Lower lobe of right lung (tissue), 2 donors: ENCODE measurements at regions not wholly inside any gene's neighbourhood (a gene's known extent, or its start where the extent isn't known, plus 50 kb on each side); places are given as distances from the start of the nearest gene placed in this dataset.

ENCODE experiments used
- ATAC-seq, 2 donors: fragments of 200-7000 bp; cut with Tn5 transposase; one replicate each; pipeline ENCODE4 v1.9.1; 2020 to 2022; ENCODE audit warnings: mild to moderate bottlenecking in 2 of 2, moderate library complexity in 2 of 2
- DNase-seq: peaks from one replicate; pipeline ENCODE4 v3.0.0-alpha.2; 2020
- H3K27ac ChIP-seq: fragments of 200-600 bp; one replicate; pipeline ENCODE4 v1.8.0; 2022
- H3K27me3 ChIP-seq: fragments of 200-600 bp; one replicate; pipeline ENCODE4 v1.8.0; 2022; ENCODE audit warnings: low read depth
- H3K36me3 ChIP-seq: fragments of 200-600 bp; one replicate; pipeline ENCODE4 v1.8.0; 2022; ENCODE audit warnings: mild to moderate bottlenecking
- H3K4me1 ChIP-seq: fragments of 200-600 bp; one replicate; pipeline ENCODE4 v1.8.0; 2022
- H3K4me3 ChIP-seq: fragments of 200-600 bp; one replicate; pipeline ENCODE4 v1.8.0; 2022; ENCODE audit warnings: mild to moderate bottlenecking
- H3K9me3 ChIP-seq: fragments of 200-600 bp; one replicate; pipeline ENCODE4 v1.8.0; 2022
- intact Hi-C: fragments of 100-400 bp; cut with DNase I; formaldehyde crosslinking; loops from one replicate; pipeline ENCODE4 v1.11.0; 2022
- TF ChIP-seq, protein P1 (sequence below): fragments of 200-600 bp; IDR thresholded peaks from one replicate; pipeline ENCODE4 v1.8.0; 2022; ENCODE audit warnings: antibody characterized with exemption, mild to moderate bottlenecking
- donor health status: DM: no; HTN: yes; CAD: no; lungs with severe emphysema.

- intact Hi-C loops = no loop called here
- no peaks in the 10 kb centered on the region for H3K4me1 ChIP-seq
- TF ChIP-seq, protein P1, sequence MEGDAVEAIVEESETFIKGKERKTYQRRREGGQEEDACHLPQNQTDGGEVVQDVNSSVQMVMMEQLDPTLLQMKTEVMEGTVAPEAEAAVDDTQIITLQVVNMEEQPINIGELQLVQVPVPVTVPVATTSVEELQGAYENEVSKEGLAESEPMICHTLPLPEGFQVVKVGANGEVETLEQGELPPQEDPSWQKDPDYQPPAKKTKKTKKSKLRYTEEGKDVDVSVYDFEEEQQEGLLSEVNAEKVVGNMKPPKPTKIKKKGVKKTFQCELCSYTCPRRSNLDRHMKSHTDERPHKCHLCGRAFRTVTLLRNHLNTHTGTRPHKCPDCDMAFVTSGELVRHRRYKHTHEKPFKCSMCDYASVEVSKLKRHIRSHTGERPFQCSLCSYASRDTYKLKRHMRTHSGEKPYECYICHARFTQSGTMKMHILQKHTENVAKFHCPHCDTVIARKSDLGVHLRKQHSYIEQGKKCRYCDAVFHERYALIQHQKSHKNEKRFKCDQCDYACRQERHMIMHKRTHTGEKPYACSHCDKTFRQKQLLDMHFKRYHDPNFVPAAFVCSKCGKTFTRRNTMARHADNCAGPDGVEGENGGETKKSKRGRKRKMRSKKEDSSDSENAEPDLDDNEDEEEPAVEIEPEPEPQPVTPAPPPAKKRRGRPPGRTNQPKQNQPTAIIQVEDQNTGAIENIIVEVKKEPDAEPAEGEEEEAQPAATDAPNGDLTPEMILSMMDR = no peak
- ATAC-seq (no peak), DNase-seq (no peak)
- H3K27ac ChIP-seq = no peak overlapping the region
- H3K9me3 ChIP-seq = no peaks in the 10 kb centered on the region
- no peak overlapping the region for H3K4me3 ChIP-seq
- H3K27me3 ChIP-seq = no peaks in the 10 kb centered on the region
- no peaks in the 10 kb centered on the region for H3K36me3 ChIP-seq
Observed at GRCh38 chr2:49514201-49514600, 359.9 kb upstream of the FSHR start.

GRCh38 chr2:49490710-49491109 lies 336.4 kb upstream of the FSHR start:
- DNase-seq (peak; percentile 36), ATAC-seq (peak; percentile 61 to 67)
- H3K4me3 ChIP-seq = no peak overlapping the region
- H3K9me3 ChIP-seq = no peaks in the 10 kb centered on the region
- no peaks in the 10 kb centered on the region for H3K27me3 ChIP-seq
- TF ChIP-seq, protein P1 = peak; percentile 48
- H3K27ac ChIP-seq = no peak overlapping the region
- H3K36me3 ChIP-seq = no peaks in the 10 kb centered on the region
- no peaks in the 10 kb centered on the region for H3K4me1 ChIP-seq
- intact Hi-C loops = no loop called here

- no peak for DNase-seq
- TF ChIP-seq, protein P1 = no peak
- no peak overlapping the region for H3K27ac ChIP-seq
- H3K9me3 ChIP-seq = no peaks in the 10 kb centered on the region
- intact Hi-C loops = no loop called here
- no peaks in the 10 kb centered on the region for H3K27me3 ChIP-seq
- H3K36me3 ChIP-seq = no peaks in the 10 kb centered on the region
- no peak overlapping the region for H3K4me3 ChIP-seq
- ATAC-seq = no peak
- H3K4me1 ChIP-seq = no peaks in the 10 kb centered on the region
Observed at GRCh38 chr2:49487139-49487538, 332.8 kb upstream of the FSHR start.

GRCh38 chr2:49480520-49480919 lies 326.2 kb upstream of the FSHR start:
- H3K27me3 ChIP-seq = no peaks in the 10 kb centered on the region
- no peak for ATAC-seq
- no peak for DNase-seq
- intact Hi-C loops = no loop called here
- H3K9me3 ChIP-seq = no peaks in the 10 kb centered on the region
- no peak overlapping the region for H3K4me3 ChIP-seq
- H3K4me1 ChIP-seq = no peaks in the 10 kb centered on the region
- no peaks in the 10 kb centered on the region for H3K36me3 ChIP-seq
- TF ChIP-seq, protein P1 = no peak
- no peak overlapping the region for H3K27ac ChIP-seq

DNA sequence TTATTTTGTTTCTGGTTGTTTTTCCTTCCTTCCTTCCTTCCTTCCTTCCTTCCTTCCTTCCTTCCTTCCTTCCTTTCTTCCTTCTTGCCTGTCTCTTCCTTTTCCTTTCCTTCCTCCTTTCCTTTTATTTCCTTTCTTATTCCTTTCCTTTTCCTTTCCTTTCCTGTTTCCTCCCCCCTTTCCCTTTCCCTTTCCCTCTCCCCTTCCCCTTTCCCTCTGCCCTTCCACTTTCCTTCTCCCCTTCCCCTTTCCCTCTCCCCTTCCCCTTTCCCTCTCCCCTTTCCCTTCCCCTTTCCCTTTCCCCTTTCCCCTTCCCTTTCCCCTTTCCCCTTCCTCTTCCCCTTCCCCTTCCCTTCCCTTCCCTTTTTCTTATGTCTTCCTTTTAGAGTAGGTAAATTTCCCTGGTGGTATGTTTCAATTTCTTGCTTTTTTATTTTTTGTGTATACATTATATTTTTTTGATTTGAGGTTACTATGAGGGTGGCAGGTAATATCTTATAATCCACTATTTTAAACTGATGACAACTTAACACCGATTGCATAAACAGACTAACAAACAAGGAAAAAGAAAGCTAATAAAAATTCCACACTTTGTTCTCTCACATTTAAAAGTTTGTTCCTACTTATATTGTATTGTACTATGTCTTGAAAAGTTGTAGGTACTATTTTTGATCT lies 311.0 kb upstream of the FSHR start:
- Histone ChIP-seq H3K9me3 (peaks cover 8% of the 10 kb centered on the region), H3K4me1 (no peaks in the 10 kb centered on the region), H3K27ac (no peak overlapping the region), H3K36me3 (no peaks in the 10 kb centered on the region), H3K4me3 (no peak overlapping the region), H3K27me3 (no peaks in the 10 kb centered on the region)
- TF ChIP-seq, protein P1 = no peak
- ATAC-seq (no peak), DNase-seq (no peak)
- intact Hi-C loops = no loop called here
